T-helper 1 cell treated with Interleukin-12 subunit alpha and Interleukin-12 subunit beta and Interleukin-4 antibody, amounts not matched to agents 30 μg/mL and 1 μg/mL, for 36 hours (primary cell): ENCODE measurements at regions not wholly inside any gene's neighbourhood (a gene's known extent, or its start where the extent isn't known, plus 50 kb on each side); places are given as distances from the start of the nearest gene placed in this dataset.

Experiments used
- H3K27ac Mint-ChIP-seq: one replicate; pipeline ENCODE4 v1.8.0; 2021; ENCODE audit warnings: mild to moderate bottlenecking, mixed read lengths
- H3K27me3 Mint-ChIP-seq: one replicate; pipeline ENCODE4 v1.8.0; 2021; ENCODE audit warnings: low read depth, mixed read lengths
- H3K36me3 Mint-ChIP-seq: one replicate; pipeline ENCODE4 v1.8.0; 2021; ENCODE audit warnings: low read depth, mixed read lengths
- H3K4me1 Mint-ChIP-seq: one replicate; pipeline ENCODE4 v1.8.0; 2021; ENCODE audit warnings: low read depth, mixed read lengths
- H3K4me3 Mint-ChIP-seq: one replicate; pipeline ENCODE4 v1.8.0; 2021; ENCODE audit warnings: mild to moderate bottlenecking, moderate library complexity, mixed read lengths
- H3K9me3 Mint-ChIP-seq: one replicate; pipeline ENCODE4 v1.8.0; 2021; ENCODE audit warnings: mixed read lengths

GRCh38 chr6:44594481-44594880 lies 207.0 kb downstream of the CDC5L start:
- H3K4me3 Mint-ChIP-seq: no peak overlapping the region
- peaks cover 7% of the 10 kb centered on the region for H3K27me3 Mint-ChIP-seq
- no peaks in the 10 kb centered on the region for H3K9me3 Mint-ChIP-seq
- H3K27ac Mint-ChIP-seq: no peak overlapping the region
- no peaks in the 10 kb centered on the region for H3K36me3 Mint-ChIP-seq
- H3K4me1 Mint-ChIP-seq: peaks cover 7% of the 10 kb centered on the region

- no peaks in the 10 kb centered on the region for H3K36me3 Mint-ChIP-seq
- H3K27me3 Mint-ChIP-seq: peaks cover 10% of the 10 kb centered on the region
- H3K27ac Mint-ChIP-seq: no peak overlapping the region
- H3K9me3 Mint-ChIP-seq: no peaks in the 10 kb centered on the region
- peaks cover 4% of the 10 kb centered on the region for H3K4me1 Mint-ChIP-seq
- no peak overlapping the region for H3K4me3 Mint-ChIP-seq
These were observed 211.2 kb downstream of the CDC5L start for GRCh38 chr6:44598679-44599078.

- Mint-ChIP-seq H3K27ac (no peak overlapping the region), H3K4me1 (peaks cover 3% of the 10 kb centered on the region), H3K4me3 (no peak overlapping the region), H3K36me3 (no peaks in the 10 kb centered on the region), H3K27me3 (peaks cover 10% of the 10 kb centered on the region), H3K9me3 (no peaks in the 10 kb centered on the region)
These were observed 212.2 kb downstream of the CDC5L start for GRCh38 chr6:44599672-44600071.

GRCh38 chr6:44603044-44603686 lies 215.7 kb downstream of the CDC5L start:
- Mint-ChIP-seq H3K36me3 (no peaks in the 10 kb centered on the region), H3K4me1 (peaks cover 3% of the 10 kb centered on the region), H3K27me3 (peaks cover 10% of the 10 kb centered on the region), H3K27ac (no peak overlapping the region), H3K9me3 (no peaks in the 10 kb centered on the region), H3K4me3 (no peak overlapping the region)

GRCh38 chr6:44606504-44606903 lies 219.0 kb downstream of the CDC5L start:
- no peak overlapping the region for H3K4me3 Mint-ChIP-seq
- peaks cover 4% of the 10 kb centered on the region for H3K27me3 Mint-ChIP-seq
- H3K4me1 Mint-ChIP-seq: no peaks in the 10 kb centered on the region
- H3K27ac Mint-ChIP-seq: no peak overlapping the region
- H3K9me3 Mint-ChIP-seq: no peaks in the 10 kb centered on the region
- no peaks in the 10 kb centered on the region for H3K36me3 Mint-ChIP-seq

GRCh38 chr6:44606976-44607375 lies 219.5 kb downstream of the CDC5L start:
- H3K27ac Mint-ChIP-seq: no peak overlapping the region
- H3K27me3 Mint-ChIP-seq: peaks cover 4% of the 10 kb centered on the region
- H3K4me1 Mint-ChIP-seq: no peaks in the 10 kb centered on the region
- no peak overlapping the region for H3K4me3 Mint-ChIP-seq
- H3K36me3 Mint-ChIP-seq: no peaks in the 10 kb centered on the region
- H3K9me3 Mint-ChIP-seq: no peaks in the 10 kb centered on the region

- Mint-ChIP-seq H3K27ac (no peak overlapping the region), H3K36me3 (no peaks in the 10 kb centered on the region), H3K4me1 (no peaks in the 10 kb centered on the region), H3K9me3 (no peaks in the 10 kb centered on the region), H3K27me3 (no peaks in the 10 kb centered on the region), H3K4me3 (no peak overlapping the region)
These were observed 220.7 kb downstream of the CDC5L start for GRCh38 chr6:44608175-44608574.

- H3K27ac Mint-ChIP-seq: no peak overlapping the region
These were observed 221.6 kb downstream of the CDC5L start for GRCh38 chr6:44609051-44609612.

GRCh38 chr6:44614396-44614795 lies 226.9 kb downstream of the CDC5L start:
- no peaks in the 10 kb centered on the region for H3K36me3 Mint-ChIP-seq

More at GRCh38 chr6:44609051-44609612, 221.6 kb downstream of the CDC5L start:
- Mint-ChIP-seq H3K27me3 (no peaks in the 10 kb centered on the region), H3K36me3 (no peaks in the 10 kb centered on the region), H3K4me3 (no peak overlapping the region), H3K9me3 (no peaks in the 10 kb centered on the region), H3K4me1 (no peaks in the 10 kb centered on the region)

GRCh38 chr6:44615621-44616020 lies 228.1 kb downstream of the CDC5L start:
- no peaks in the 10 kb centered on the region for H3K9me3 Mint-ChIP-seq
- H3K27me3 Mint-ChIP-seq: no peaks in the 10 kb centered on the region
- H3K4me1 Mint-ChIP-seq: no peaks in the 10 kb centered on the region
- no peak overlapping the region for H3K27ac Mint-ChIP-seq
- H3K36me3 Mint-ChIP-seq: no peaks in the 10 kb centered on the region
- no peak overlapping the region for H3K4me3 Mint-ChIP-seq

More at GRCh38 chr6:44614396-44614795, 226.9 kb downstream of the CDC5L start:
- no peaks in the 10 kb centered on the region for H3K4me1 Mint-ChIP-seq
- no peaks in the 10 kb centered on the region for H3K9me3 Mint-ChIP-seq
- no peak overlapping the region for H3K27ac Mint-ChIP-seq
- H3K4me3 Mint-ChIP-seq: no peak overlapping the region
- no peaks in the 10 kb centered on the region for H3K27me3 Mint-ChIP-seq

- H3K27ac Mint-ChIP-seq: no peak overlapping the region
- no peaks in the 10 kb centered on the region for H3K9me3 Mint-ChIP-seq
- no peaks in the 10 kb centered on the region for H3K27me3 Mint-ChIP-seq
- no peaks in the 10 kb centered on the region for H3K36me3 Mint-ChIP-seq
- no peaks in the 10 kb centered on the region for H3K4me1 Mint-ChIP-seq
- no peak overlapping the region for H3K4me3 Mint-ChIP-seq
These were observed 229.9 kb downstream of the CDC5L start for GRCh38 chr6:44617416-44617815.

GRCh38 chr6:44618371-44618770 lies 230.9 kb downstream of the CDC5L start:
- Mint-ChIP-seq H3K36me3 (no peaks in the 10 kb centered on the region), H3K9me3 (no peaks in the 10 kb centered on the region), H3K27ac (no peak overlapping the region), H3K4me1 (no peaks in the 10 kb centered on the region), H3K4me3 (no peak overlapping the region), H3K27me3 (peaks cover 3% of the 10 kb centered on the region)

- Mint-ChIP-seq H3K9me3 (no peaks in the 10 kb centered on the region), H3K4me1 (no peaks in the 10 kb centered on the region), H3K36me3 (no peaks in the 10 kb centered on the region), H3K4me3 (no peak overlapping the region), H3K27me3 (peaks cover 3% of the 10 kb centered on the region), H3K27ac (no peak overlapping the region)
These were observed 233.4 kb downstream of the CDC5L start for GRCh38 chr6:44620922-44621321.

GRCh38 chr6:44621846-44622245 lies 234.3 kb downstream of the CDC5L start:
- H3K36me3 Mint-ChIP-seq: no peaks in the 10 kb centered on the region
- H3K9me3 Mint-ChIP-seq: no peaks in the 10 kb centered on the region
- no peak overlapping the region for H3K4me3 Mint-ChIP-seq
- H3K4me1 Mint-ChIP-seq: no peaks in the 10 kb centered on the region
- H3K27me3 Mint-ChIP-seq: peaks cover 3% of the 10 kb centered on the region
- no peak overlapping the region for H3K27ac Mint-ChIP-seq

GRCh38 chr6:44622555-44622954 lies 235.0 kb downstream of the CDC5L start:
- no peaks in the 10 kb centered on the region for H3K36me3 Mint-ChIP-seq
- H3K27me3 Mint-ChIP-seq: peaks cover 3% of the 10 kb centered on the region
- no peaks in the 10 kb centered on the region for H3K9me3 Mint-ChIP-seq
- H3K4me1 Mint-ChIP-seq: peaks cover 2% of the 10 kb centered on the region
- no peak overlapping the region for H3K4me3 Mint-ChIP-seq
- H3K27ac Mint-ChIP-seq: no peak overlapping the region
